Stomach (tissue), 4 donors: ENCODE measurements at regions not wholly inside any gene's neighbourhood (a gene's known extent, or its start where the extent isn't known, plus 50 kb on each side); places are given as distances from the start of the nearest gene placed in this dataset.

ENCODE experiments used
- CTCF ChIP-seq, 7 experiments: fragments of 450-650 bp in 4 of 7; fragments of 200-600 bp in 3 of 7; sonication (generic) in 3 of 7; IDR thresholded peaks; one replicate each; pipeline ENCODE4 v1.5.1; 2016 to 2019; ENCODE audit warnings: antibody characterized with exemption in 7 of 7, control low read depth in 2 of 7, mild to moderate bottlenecking in 1 of 7
- POLR2AphosphoS5 ChIP-seq, 3 donors: sonication (generic); formaldehyde crosslinking; IDR thresholded peaks; one replicate each; pipeline ENCODE4 v1.6.1; 2016; ENCODE audit warnings: antibody characterized with exemption in 3 of 3

GRCh38 chr14:94701861-94702370 lies 68.0 kb downstream of the GSC start:
- TF ChIP-seq CTCF (IDR thresholded peaks at IDR 0.05) (no peak), POLR2AphosphoS5 (IDR thresholded peaks at IDR 0.05) (no peak)
